ENCODE measurements at regions not wholly inside any gene's neighbourhood (a gene's known extent, or its start where the extent isn't known, plus 50 kb on each side); places are given as distances from the start of the nearest gene placed in this dataset.

DNA sequence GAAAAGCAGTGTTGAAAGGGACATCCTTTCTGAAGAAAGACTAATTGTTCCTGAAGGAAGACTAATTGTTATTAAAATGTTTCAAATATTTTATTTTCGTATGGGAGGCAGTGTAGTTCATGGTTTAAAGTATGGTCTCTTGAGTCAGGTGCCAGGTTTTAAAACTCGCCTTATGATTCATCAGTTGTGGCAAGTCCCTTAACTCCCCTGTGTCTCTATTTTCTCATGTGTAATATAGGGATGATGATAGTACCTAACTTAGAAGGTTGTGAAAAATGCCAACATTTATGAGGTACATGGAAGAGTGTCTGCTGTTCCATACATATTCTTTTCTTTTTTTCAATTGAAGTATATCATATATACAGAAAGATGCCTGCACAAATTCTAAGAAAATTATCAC lies 414.2 kb upstream of the DIPK2B start:
- no TSS peak for BruUV-seq (replicated peaks)
- intact Hi-C loops (cut with micrococcal nuclease) (no loop called here), dilution Hi-C loops (cut with HindIII; ENCODE audit: low sequenced_read_pairs, unreplicated experiment) (no loop called here), in situ Hi-C loops (cut with MboI; ENCODE audit: low sequenced_read_pairs) (no loop called here)
- no peak overlapping the region for H3K27ac ChIP-seq (ENCODE audit: insufficient read depth, low read length)
- no peak overlapping the region for H2BK20ac ChIP-seq (ENCODE audit: low read depth, low read length)
- H3K27me3 ChIP-seq (ENCODE audit: control insufficient read depth, insufficient read depth, low read length) = no peaks in the 10 kb centered on the region
- DNase-seq (no peak), ATAC-seq (ENCODE audit: low read depth) (no peak)
- H4K8ac ChIP-seq (ENCODE audit: low read depth in 2 of 2, low read length in 2 of 2) = no peak overlapping the region
- TF ChIP-seq SMC3 (IDR thresholded peaks at IDR 0.05; ENCODE audit: low read depth, low read length) = no peak
- TF ChIP-seq, protein P1, sequence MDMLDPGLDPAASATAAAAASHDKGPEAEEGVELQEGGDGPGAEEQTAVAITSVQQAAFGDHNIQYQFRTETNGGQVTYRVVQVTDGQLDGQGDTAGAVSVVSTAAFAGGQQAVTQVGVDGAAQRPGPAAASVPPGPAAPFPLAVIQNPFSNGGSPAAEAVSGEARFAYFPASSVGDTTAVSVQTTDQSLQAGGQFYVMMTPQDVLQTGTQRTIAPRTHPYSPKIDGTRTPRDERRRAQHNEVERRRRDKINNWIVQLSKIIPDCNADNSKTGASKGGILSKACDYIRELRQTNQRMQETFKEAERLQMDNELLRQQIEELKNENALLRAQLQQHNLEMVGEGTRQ (IDR thresholded peaks at IDR 0.05; ENCODE audit: low read depth, low read length) = no peak
- TF ChIP-seq MXI1 (IDR thresholded peaks at IDR 0.05; ENCODE audit: borderline replicate concordance, low read depth, low read length) = no peak
- TF ChIP-seq POLR2A (IDR thresholded peaks at IDR 0.05; ENCODE audit: low read depth, low read length) = no peak
- no peak for TF ChIP-seq MAZ (IDR thresholded peaks at IDR 0.05; ENCODE audit: borderline replicate concordance, low read depth, low read length)
- TF ChIP-seq BHLHE40 (IDR thresholded peaks at IDR 0.05; ENCODE audit: low read depth, low read length) = no peak
- TF ChIP-seq FOS (IDR thresholded peaks at IDR 0.05; ENCODE audit: low read depth, low read length) = no peak
- no peak for TF ChIP-seq NFE2L2 (IDR thresholded peaks at IDR 0.05; ENCODE audit: low read depth, low read length)
- no peak for TF ChIP-seq CEBPB (IDR thresholded peaks at IDR 0.05; ENCODE audit: low read depth, low read length)
- TF ChIP-seq RFX5 (IDR thresholded peaks at IDR 0.05; ENCODE audit: low read depth, low read length) = no peak
- no peak for TF ChIP-seq RCOR1 (IDR thresholded peaks at IDR 0.05; ENCODE audit: insufficient replicate concordance, low read length)
- no peak for TF ChIP-seq RAD21 (IDR thresholded peaks at IDR 0.05; ENCODE audit: low read length)
- H3K14ac ChIP-seq (replicated peaks; ENCODE audit: low read depth, low read length) = no peak overlapping the region
- no CpG with 5 or more reads among the region's 2 CpGs for WGBS, 2 experiments (ENCODE audit: extremely low coverage in 2 of 2, insufficient read length in 1 of 2)
- no peak overlapping the region for H2AK9ac ChIP-seq (replicated peaks; ENCODE audit: low read depth, low read length, poor library complexity)
- no peaks in the 10 kb centered on the region for H3K79me1 ChIP-seq (ENCODE audit: low read depth in 1 of 2, low read length in 2 of 2)
- POLR2A ChIA-PET (ENCODE audit: unreplicated experiment) = no interaction called here
- CTCF ChIA-PET = no interaction called here
- H2AK5ac ChIP-seq (ENCODE audit: low read depth, low read length) = no peak overlapping the region
- no peak overlapping the region for H3K56ac ChIP-seq (ENCODE audit: extremely low read depth, insufficient read depth, low read length)
- H2BK15ac ChIP-seq (ENCODE audit: low read depth, low read length) = no peak overlapping the region
- no peak overlapping the region for H4K5ac ChIP-seq (ENCODE audit: low read depth, low read length)
- no peaks in the 10 kb centered on the region for H4K20me1 ChIP-seq (ENCODE audit: insufficient read depth, low read length)
- H3K9me1 ChIP-seq (ENCODE audit: insufficient read depth, low read length) = no peaks in the 10 kb centered on the region
- no peak overlapping the region for H3K9ac ChIP-seq (ENCODE audit: low read depth, low read length)
- H3K4me2 ChIP-seq (ENCODE audit: low read depth, low read length) = no peak overlapping the region
- H2BK120ac ChIP-seq (ENCODE audit: low read depth, low read length) = no peak overlapping the region
- H3K9me3 ChIP-seq (ENCODE audit: control insufficient read depth, insufficient read depth, low read length) = peaks cover 10% of the 10 kb centered on the region
- no peak overlapping the region for H4K91ac ChIP-seq (ENCODE audit: insufficient read depth, low read depth, low read length)
- H3K18ac ChIP-seq (ENCODE audit: low read depth, low read length) = no peak overlapping the region
- no peak overlapping the region for H2AFZ ChIP-seq (replicated peaks; ENCODE audit: low read length, poor library complexity)
- no peaks in the 10 kb centered on the region for H3K36me3 ChIP-seq (ENCODE audit: control insufficient read depth, insufficient read depth, low read length)
- no peak overlapping the region for H3K4me3 ChIP-seq (ENCODE audit: insufficient read depth, low read depth, low read length)
- H3K23ac ChIP-seq (ENCODE audit: low read depth, low read length) = no peak overlapping the region
- no peaks in the 10 kb centered on the region for H3K4me1 ChIP-seq (ENCODE audit: control insufficient read depth, insufficient read depth, low read length)
- H3K4ac ChIP-seq (ENCODE audit: low read depth, low read length) = no peak overlapping the region
- no peak overlapping the region for H2BK5ac ChIP-seq (ENCODE audit: low read depth, low read length, poor library complexity, severe bottlenecking)

Data from IMR-90 (cell line).